ENCODE measurements at regions not wholly inside any gene's neighbourhood (a gene's known extent, or its start where the extent isn't known, plus 50 kb on each side); places are given as distances from the start of the nearest gene placed in this dataset.

- no peak for TF ChIP-seq CTCF (IDR thresholded peaks at IDR 0.05)
- no peak for TF ChIP-seq EZH2 (IDR thresholded peaks at IDR 0.05; ENCODE audit: borderline replicate concordance, insufficient read depth, low read depth, low read length, poor library complexity, severe bottlenecking)
Observed at GRCh38 chr2:238730881-238731280, 117.0 kb upstream of the TWIST2 start.

Data from B cell (primary cell).